H1 (cell line): ENCODE measurements at regions not wholly inside any gene's neighbourhood (a gene's known extent, or its start where the extent isn't known, plus 50 kb on each side); places are given as distances from the start of the nearest gene placed in this dataset.

Source experiments
- CTCF ChIA-PET: fragments of 300-600 bp; sonication (Branson Sonifier 250); formaldehyde crosslinking; loops from one replicate; lab custom pipeline; 2021; ENCODE audit not compliant: partially characterized antibody; lab: Charles Lee
- POLR2A ChIA-PET: fragments of 300-600 bp; sonication (Branson Sonifier 250); formaldehyde crosslinking; loops from one replicate; lab custom pipeline; 2021; ENCODE audit warnings: inconsistent platforms; ENCODE audit not compliant: partially characterized antibody; lab: Charles Lee
- DNase-seq, 2 experiments: peaks; one replicate each; pipeline versions ENCODE4 v3.0.0 to v3.0.0-alpha.2; 2010 to 2022; ENCODE audit warnings: low spot score in 2 of 2, low read depth in 1 of 2, mixed read lengths in 1 of 2
- FAIRE-seq: peaks from 2 replicates; lab custom pipeline; 2011; peaks lifted over from hg19 to GRCh38; lab: Jason Lieb, UNC
- H2AFZ ChIP-seq: 2 replicates; pipeline ENCODE4 v1.8.1; 2012; ENCODE audit warnings: low read length, inconsistent platforms
- H2AK5ac ChIP-seq: 2 replicates; pipeline ENCODE4 v1.6.1; 2013; ENCODE audit warnings: low read depth, low read length
- H2BK120ac ChIP-seq: replicated peaks from 2 replicates; pipeline ENCODE3; 2013; ENCODE audit warnings: low read depth, low read length, inconsistent platforms
- H2BK12ac ChIP-seq: 2 replicates; pipeline ENCODE4 v1.6.1; 2013; ENCODE audit warnings: low read depth, low read length
- H2BK15ac ChIP-seq: 2 replicates; pipeline ENCODE4 v1.6.1; 2013; ENCODE audit warnings: low read length
- H2BK20ac ChIP-seq: 2 replicates; pipeline ENCODE4 v1.6.1; 2013; ENCODE audit warnings: low read length
- H2BK5ac ChIP-seq: 2 replicates; pipeline ENCODE4 v1.6.1; 2013; ENCODE audit warnings: low read depth, low read length
- H3K14ac ChIP-seq: 2 replicates; pipeline ENCODE4 v1.6.1; 2013; ENCODE audit warnings: inconsistent platforms; ENCODE audit not compliant: insufficient read length
- H3K18ac ChIP-seq: 2 replicates; pipeline ENCODE4 v1.6.1; 2013; ENCODE audit warnings: low read length; ENCODE audit errors: extremely low read depth
- H3K23ac ChIP-seq: 2 replicates; pipeline ENCODE4 v1.6.1; 2013; ENCODE audit warnings: inconsistent platforms; ENCODE audit not compliant: insufficient read length
- H3K23me2 ChIP-seq: 2 replicates; pipeline ENCODE4 v1.6.1; 2013; ENCODE audit warnings: low read depth, low read length
- H3K27ac ChIP-seq: 2 replicates; pipeline ENCODE4 v1.6.1; 2011; ENCODE audit warnings: low read depth, low read length, inconsistent platforms
- H3K27me3 ChIP-seq, 4 experiments: replicated peaks in 1 of 4; 1 replicate in 1 of 4; 2 replicates in 3 of 4; pipeline versions ENCODE4 v1.6.1 to v1.8.1; 2011 to 2013; ENCODE audit warnings: low read length in 3 of 4, mild to moderate bottlenecking in 3 of 4, inconsistent platforms in 2 of 4, mixed read lengths in 2 of 4, moderate library complexity in 1 of 4; ENCODE audit not compliant: control insufficient read depth in 3 of 4, insufficient read depth in 3 of 4; ENCODE audit errors: extremely low read depth in 1 of 4
- H3K36me3 ChIP-seq, 4 experiments: 2 replicates each; pipeline versions ENCODE4 v1.6.1 to v1.8.1; 2011 to 2013; ENCODE audit warnings: mild to moderate bottlenecking in 4 of 4, low read length in 3 of 4, moderate library complexity in 2 of 4, control low read depth in 1 of 4, inconsistent platforms in 1 of 4; ENCODE audit not compliant: insufficient read depth in 4 of 4, control insufficient read depth in 2 of 4
- H3K4ac ChIP-seq: replicated peaks from 2 replicates; pipeline ENCODE3; 2013; ENCODE audit warnings: low read length, low read depth, mixed read lengths, inconsistent platforms; ENCODE audit not compliant: insufficient read length
- H3K4me1 ChIP-seq, 4 experiments: replicated peaks in 1 of 4; 1 replicate in 1 of 4; 2 replicates in 3 of 4; pipeline versions ENCODE4 v1.6.1 to v1.8.1; 2011 to 2013; ENCODE audit warnings: low read length in 3 of 4, inconsistent platforms in 2 of 4, mixed read lengths in 1 of 4; ENCODE audit not compliant: insufficient read depth in 4 of 4, control insufficient read depth in 3 of 4
- H3K4me2 ChIP-seq, 2 experiments: 2 replicates each; pipeline versions ENCODE4 v1.6.1 to v1.8.1; 2011 to 2013; ENCODE audit warnings: low read depth in 2 of 2, low read length in 2 of 2, control low read depth in 1 of 2, inconsistent platforms in 1 of 2, mild to moderate bottlenecking in 1 of 2; ENCODE audit not compliant: insufficient read depth in 1 of 2
- H3K4me3 ChIP-seq, 4 experiments: fragments of 200-600, 300-600 bp in 1 of 4; sonication (generic), shearing (Covaris generic), sonication (Bioruptor Twin) in 1 of 4; 2 replicates each; pipeline versions ENCODE4 v1.5.1 to v1.8.1; 2011 to 2016; ENCODE audit warnings: low read length in 4 of 4, low read depth in 3 of 4, control low read depth in 2 of 4, inconsistent platforms in 2 of 4, mild to moderate bottlenecking in 2 of 4, mixed read lengths in 1 of 4, moderate library complexity in 1 of 4; ENCODE audit not compliant: insufficient read depth in 2 of 4; ENCODE audit errors: extremely low read depth in 1 of 4
- H3K56ac ChIP-seq: replicated peaks from 2 replicates; pipeline ENCODE3; 2013; ENCODE audit warnings: low read depth, mild to moderate bottlenecking, mixed read lengths, low read length, inconsistent platforms; ENCODE audit not compliant: insufficient read length
- H3K79me1 ChIP-seq: 2 replicates; pipeline ENCODE4 v1.6.1; 2013; ENCODE audit warnings: low read depth, low read length, control low read depth
- H3K79me2 ChIP-seq, 2 experiments: 2 replicates each; pipeline versions ENCODE4 v1.6.1 to v1.8.1; 2012 to 2013; ENCODE audit warnings: low read length in 2 of 2, mild to moderate bottlenecking in 2 of 2, inconsistent platforms in 1 of 2; ENCODE audit not compliant: insufficient read depth in 2 of 2, control insufficient read depth in 1 of 2
- H3K9ac ChIP-seq, 4 experiments: replicated peaks in 1 of 4; 1 replicate in 1 of 4; 2 replicates in 3 of 4; pipeline versions ENCODE4 v1.6.1 to v1.8.1; 2011 to 2013; ENCODE audit warnings: low read depth in 3 of 4, low read length in 3 of 4, control low read depth in 2 of 4, mild to moderate bottlenecking in 2 of 4, moderate library complexity in 2 of 4, inconsistent platforms in 1 of 4; ENCODE audit errors: extremely low read depth in 1 of 4
- H3K9me3 ChIP-seq, 2 experiments: 2 replicates each; pipeline versions ENCODE4 v1.6.1 to v1.8.1; 2012 to 2013; ENCODE audit warnings: mild to moderate bottlenecking in 2 of 2, moderate library complexity in 2 of 2, control low read depth in 1 of 2, inconsistent platforms in 1 of 2, low read depth in 1 of 2, low read length in 1 of 2, mixed read lengths in 1 of 2; ENCODE audit not compliant: insufficient read depth in 2 of 2
- H4K20me1 ChIP-seq, 2 experiments: replicated peaks in 1 of 2; 2 replicates each; pipeline versions ENCODE3 to v1.8.1; 2011 to 2013; ENCODE audit warnings: inconsistent platforms in 2 of 2, low read length in 2 of 2, mild to moderate bottlenecking in 1 of 2; ENCODE audit not compliant: insufficient read depth in 2 of 2, control insufficient read depth in 1 of 2
- H4K5ac ChIP-seq: 2 replicates; pipeline ENCODE4 v1.6.1; 2013; ENCODE audit warnings: low read length, low read depth, mixed read lengths, inconsistent platforms; ENCODE audit not compliant: insufficient read length
- H4K8ac ChIP-seq: 2 replicates; pipeline ENCODE4 v1.8.0; 2013; ENCODE audit warnings: mild to moderate bottlenecking, moderate library complexity, low read length, inconsistent platforms; ENCODE audit not compliant: insufficient read depth; ENCODE audit errors: extremely low read depth
- H4K91ac ChIP-seq: replicated peaks from 2 replicates; pipeline ENCODE3; 2013; ENCODE audit warnings: low read length, mixed read lengths, inconsistent platforms; ENCODE audit not compliant: insufficient read length
- JUND ChIP-seq: IDR thresholded peaks from 2 replicates; pipeline ENCODE4 v1.6.1; 2011; ENCODE audit warnings: mild to moderate bottlenecking, improper control_type of control experiment, low read length
- WGBS, 2 experiments: shearing (Covaris generic) in 1 of 2; methylation state at CpG; one replicate each; pipeline versions ENCODE4 v1.1.6 to v1.1.7; 2013 to 2015; ENCODE audit warnings: low lambda C conversion rate in 2 of 2, mixed read lengths in 2 of 2, inconsistent platforms in 1 of 2, low coverage in 1 of 2, missing lambda C conversion rate in 1 of 2; ENCODE audit not compliant: insufficient replicate concordance in 2 of 2, insufficient coverage in 1 of 2, insufficient read length in 1 of 2; ENCODE audit errors: extremely low coverage in 1 of 2, missing lambda C conversion rate in 1 of 2; 5-methylcytosine and 5-hydroxymethylcytosine counted together

GRCh38 chr4:133045288-133045687, 103.8 kb upstream of the PCDH10 start:
- no peak overlapping the region for H3K18ac ChIP-seq
- H2AK5ac ChIP-seq: no peak overlapping the region
- H3K79me1 ChIP-seq: no peaks in the 10 kb centered on the region
- H3K4ac ChIP-seq: no peak overlapping the region
- no peaks in the 10 kb centered on the region for H3K9me3 ChIP-seq
- no peaks in the 10 kb centered on the region for H3K79me2 ChIP-seq
- no peak overlapping the region for H3K23ac ChIP-seq
- 88% methylated on average over 1 of the region's 1 CpG; no CpG with 5 or more reads in 1 of the 2 experiments for WGBS, 2 experiments
- POLR2A ChIA-PET: no interaction called here
- no peak overlapping the region for H3K4me3 ChIP-seq
- H3K23me2 ChIP-seq: no peaks in the 10 kb centered on the region
- no peaks in the 10 kb centered on the region for H4K20me1 ChIP-seq
- H3K4me2 ChIP-seq: no peak overlapping the region
- no peak overlapping the region for H2BK120ac ChIP-seq
- H4K91ac ChIP-seq: no peak overlapping the region
- no peak overlapping the region for H4K5ac ChIP-seq
- FAIRE-seq (no peak), DNase-seq (no peak)
- H3K9ac ChIP-seq: no peak overlapping the region
- no peak overlapping the region for H2AFZ ChIP-seq
- no peak overlapping the region for H2BK15ac ChIP-seq
- H3K36me3 ChIP-seq: no peaks in the 10 kb centered on the region
- CTCF ChIA-PET: no interaction called here
- no peak overlapping the region for H2BK12ac ChIP-seq
- H3K27ac ChIP-seq: no peak overlapping the region
- TF ChIP-seq JUND: no peak
- no peaks in the 10 kb centered on the region for H3K27me3 ChIP-seq
- H2BK20ac ChIP-seq: no peak overlapping the region
- H2BK5ac ChIP-seq: no peak overlapping the region
- H3K4me1 ChIP-seq: no peaks in the 10 kb centered on the region
- H3K14ac ChIP-seq: no peak overlapping the region
- H3K56ac ChIP-seq: no peak overlapping the region
- no peak overlapping the region for H4K8ac ChIP-seq
